Esophagus squamous epithelium (tissue), 5 donors: ENCODE measurements at regions not wholly inside any gene's neighbourhood (a gene's known extent, or its start where the extent isn't known, plus 50 kb on each side); places are given as distances from the start of the nearest gene placed in this dataset.

ENCODE experiments used
- DNase-seq: peaks from one replicate; lab custom pipeline; 2025; lab: John Stamatoyannopoulos, UW
- H3K27ac ChIP-seq, 4 donors: fragments of 200-600 bp; sonication (generic); one replicate each; pipeline ENCODE4 v1.5.1; 2016 to 2019; ENCODE audit warnings: mild to moderate bottlenecking in 1 of 4
- H3K27me3 ChIP-seq, 4 donors: fragments of 200-600 bp; sonication (generic); 1 replicate in 3 of 4; 2 replicates in 1 of 4; pipeline versions ENCODE4 v1.5.1 to v1.6.0; 2017 to 2021; ENCODE audit warnings: antibody characterized with exemption in 1 of 4
- H3K36me3 ChIP-seq, 3 donors: fragments of 200-600 bp; sonication (generic); one replicate each; pipeline ENCODE4 v1.5.1; 2016 to 2019
- H3K4me1 ChIP-seq, 3 donors: fragments of 200-600 bp; sonication (generic); one replicate each; pipeline ENCODE4 v1.5.1; 2017 to 2019
- H3K4me3 ChIP-seq, 4 donors: fragments of 200-600 bp; sonication (generic); 1 replicate in 3 of 4; 2 replicates in 1 of 4; pipeline ENCODE4 v1.5.1; 2016 to 2019; ENCODE audit warnings: mild to moderate bottlenecking in 2 of 4, moderate library complexity in 1 of 4
- H3K9me3 ChIP-seq, 3 donors: fragments of 200-600 bp; sonication (generic); one replicate each; pipeline ENCODE4 v1.5.1; 2016 to 2019
- POLR2A ChIP-seq, 4 donors: fragments of 450-650 bp; IDR thresholded peaks; one replicate each; pipeline ENCODE4 v1.6.1; 2017; ENCODE audit warnings: antibody characterized with exemption in 4 of 4, mild to moderate bottlenecking in 4 of 4, moderate library complexity in 3 of 4
- WGBS, 2 donors: methylation state at CpG; one replicate each; pipeline ENCODE4 v1.1.5; 2018; 5-methylcytosine and 5-hydroxymethylcytosine counted together
- intact Hi-C: fragments of 100-400 bp; cut with DNase I; formaldehyde crosslinking; loops from one replicate; pipeline ENCODE4 v1.15.0; 2022
- TF ChIP-seq, protein P1 (sequence below), 6 experiments: fragments of 450-650 bp in 4 of 6; fragments of 200-600 bp in 2 of 6; sonication (generic) in 2 of 6; IDR thresholded peaks; one replicate each; pipeline ENCODE4 v1.5.1; 2016 to 2019; ENCODE audit warnings: antibody characterized with exemption in 6 of 6, mild to moderate bottlenecking in 4 of 6, moderate library complexity in 4 of 6
- donor health status: DM: yes; HTN: yes; CAD: no.

GRCh38 chr6:138560130-138560860, 61.0 kb upstream of the NHSL1 start:
- TF ChIP-seq, protein P1, sequence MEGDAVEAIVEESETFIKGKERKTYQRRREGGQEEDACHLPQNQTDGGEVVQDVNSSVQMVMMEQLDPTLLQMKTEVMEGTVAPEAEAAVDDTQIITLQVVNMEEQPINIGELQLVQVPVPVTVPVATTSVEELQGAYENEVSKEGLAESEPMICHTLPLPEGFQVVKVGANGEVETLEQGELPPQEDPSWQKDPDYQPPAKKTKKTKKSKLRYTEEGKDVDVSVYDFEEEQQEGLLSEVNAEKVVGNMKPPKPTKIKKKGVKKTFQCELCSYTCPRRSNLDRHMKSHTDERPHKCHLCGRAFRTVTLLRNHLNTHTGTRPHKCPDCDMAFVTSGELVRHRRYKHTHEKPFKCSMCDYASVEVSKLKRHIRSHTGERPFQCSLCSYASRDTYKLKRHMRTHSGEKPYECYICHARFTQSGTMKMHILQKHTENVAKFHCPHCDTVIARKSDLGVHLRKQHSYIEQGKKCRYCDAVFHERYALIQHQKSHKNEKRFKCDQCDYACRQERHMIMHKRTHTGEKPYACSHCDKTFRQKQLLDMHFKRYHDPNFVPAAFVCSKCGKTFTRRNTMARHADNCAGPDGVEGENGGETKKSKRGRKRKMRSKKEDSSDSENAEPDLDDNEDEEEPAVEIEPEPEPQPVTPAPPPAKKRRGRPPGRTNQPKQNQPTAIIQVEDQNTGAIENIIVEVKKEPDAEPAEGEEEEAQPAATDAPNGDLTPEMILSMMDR (IDR thresholded peaks at IDR 0.05) = no peak
- peaks cover 0 to 12% (median 4%) of the 10 kb centered on the region in 3 donors for H3K4me1 ChIP-seq

GRCh38 chr6:138562691-138563090, 63.4 kb upstream of the NHSL1 start:
- no peaks in the 10 kb centered on the region for H3K9me3 ChIP-seq
- no peak for TF ChIP-seq POLR2A (IDR thresholded peaks at IDR 0.05)
- TF ChIP-seq, protein P1 (IDR thresholded peaks at IDR 0.05) = no peak
- no peak overlapping the region for H3K27ac ChIP-seq
- intact Hi-C loops = no loop called here
- no peaks in the 10 kb centered on the region for H3K36me3 ChIP-seq
- no peak overlapping the region for H3K4me3 ChIP-seq
- H3K4me1 ChIP-seq = no peaks in the 10 kb centered on the region
- no peaks in the 10 kb centered on the region for H3K27me3 ChIP-seq
- no peak for DNase-seq
- 93 to 94% methylated on average over 8 of the region's 8 CpGs for WGBS, 2 donors

More at GRCh38 chr6:138560130-138560860, 61.0 kb upstream of the NHSL1 start:
- Histone ChIP-seq H3K36me3 (no peaks in the 10 kb centered on the region), H3K27ac (no peak overlapping the region), H3K27me3 (no peaks in the 10 kb centered on the region), H3K9me3 (no peaks in the 10 kb centered on the region), H3K4me3 (no peak overlapping the region)
- DNase-seq = no peak
- 86 to 87% methylated on average over 9 to 10 of the region's 10 CpGs for WGBS, 2 donors
- intact Hi-C loops = no loop called here

- WGBS, 2 donors = 85 to 96% methylated on average over 6 of the region's 6 CpGs
- no peak overlapping the region for H3K27ac ChIP-seq
- H3K9me3 ChIP-seq = no peaks in the 10 kb centered on the region
- no peaks in the 10 kb centered on the region for H3K36me3 ChIP-seq
- no peak for TF ChIP-seq POLR2A (IDR thresholded peaks at IDR 0.05)
- TF ChIP-seq, protein P1 (IDR thresholded peaks at IDR 0.05) = no peak
- H3K27me3 ChIP-seq = no peaks in the 10 kb centered on the region
- H3K4me1 ChIP-seq = no peaks in the 10 kb centered on the region
- no peak for DNase-seq
- H3K4me3 ChIP-seq = no peak overlapping the region
- intact Hi-C loops = no loop called here
These were observed 63.9 kb upstream of the NHSL1 start for GRCh38 chr6:138563231-138563630.

DNA sequence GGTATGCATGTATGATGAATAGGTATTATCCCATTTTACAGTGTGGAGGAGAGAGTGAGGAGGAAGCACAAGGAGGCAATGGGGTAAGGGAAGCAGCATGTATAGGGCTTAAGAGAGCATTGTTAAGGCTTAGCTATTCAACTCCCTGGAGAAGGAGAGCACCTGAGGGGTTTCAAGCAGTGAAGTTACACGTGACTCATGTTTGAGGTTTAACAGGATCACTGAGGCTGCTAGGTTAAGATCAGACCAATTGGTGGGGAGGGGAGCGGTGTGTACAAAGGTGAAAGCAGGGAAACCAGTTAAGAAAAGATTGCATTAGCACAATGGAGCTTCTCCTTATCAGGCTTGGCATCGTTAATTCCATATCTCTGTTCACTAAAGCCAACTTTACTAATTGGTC, 64.4 kb upstream of the NHSL1 start:
- intact Hi-C loops = no loop called here
- Histone ChIP-seq H3K9me3 (no peaks in the 10 kb centered on the region), H3K27me3 (no peaks in the 10 kb centered on the region), H3K4me3 (no peak overlapping the region), H3K4me1 (no peaks in the 10 kb centered on the region), H3K36me3 (no peaks in the 10 kb centered on the region), H3K27ac (no peak overlapping the region)
- TF ChIP-seq POLR2A (IDR thresholded peaks at IDR 0.05) = no peak
- TF ChIP-seq, protein P1 (IDR thresholded peaks at IDR 0.05) = no peak
- DNase-seq = no peak
- 58 to 69% methylated on average over 3 of the region's 3 CpGs for WGBS, 2 donors

GRCh38 chr6:138564170-138564721, 65.0 kb upstream of the NHSL1 start:
- Histone ChIP-seq H3K36me3 (no peaks in the 10 kb centered on the region), H3K27me3 (no peaks in the 10 kb centered on the region), H3K4me1 (no peaks in the 10 kb centered on the region), H3K9me3 (no peaks in the 10 kb centered on the region), H3K27ac (no peak overlapping the region), H3K4me3 (no peak overlapping the region)
- no peak for DNase-seq
- intact Hi-C loops = no loop called here
- 78 to 83% methylated on average over 5 of the region's 5 CpGs for WGBS, 2 donors
- TF ChIP-seq POLR2A (IDR thresholded peaks at IDR 0.05) = no peak
- TF ChIP-seq, protein P1 (IDR thresholded peaks at IDR 0.05) = no peak
